GM21786 (cell line): ENCODE measurements at regions not wholly inside any gene's neighbourhood (a gene's known extent, or its start where the extent isn't known, plus 50 kb on each side); places are given as distances from the start of the nearest gene placed in this dataset.
"Not testable (repeated sequence)": the region's sequence is repeated elsewhere in the genome, so short reads cannot be mapped to it uniquely, and the experiment has no call there.

Experiments used
- ATAC-seq: cut with Tn5 transposase; IDR thresholded peaks from one replicate; pipeline ENCODE4 v1.9.1; 2021; ENCODE audit not compliant: unreplicated experiment

GRCh38 chr7:131688738-131689661, 132.6 kb upstream of the PODXL start:
- no peak for ATAC-seq

GRCh38 chr7:131687296-131687695, 130.9 kb upstream of the PODXL start:
- no peak for ATAC-seq

- no peak for ATAC-seq
Measured at GRCh38 chr7:131686833-131687232, 130.4 kb upstream of the PODXL start.

GRCh38 chr7:131683536-131684125, 127.2 kb upstream of the PODXL start:
- ATAC-seq: peak; percentile 80

GRCh38 chr7:131681961-131682360, 125.5 kb upstream of the PODXL start:
- no peak for ATAC-seq

- not testable (repeated sequence) for ATAC-seq
Measured at GRCh38 chr7:131679071-131679470, 122.6 kb upstream of the PODXL start.

GRCh38 chr7:131676850-131677249, 120.4 kb upstream of the PODXL start:
- ATAC-seq: not testable (repeated sequence)

- ATAC-seq: no peak
Measured at GRCh38 chr7:131674131-131674530, 117.7 kb upstream of the PODXL start.

GRCh38 chr7:131673576-131673975, 117.1 kb upstream of the PODXL start:
- ATAC-seq: no peak

- no peak for ATAC-seq
Measured at GRCh38 chr7:131670406-131670805, 114.0 kb upstream of the PODXL start.

- no peak for ATAC-seq
Measured at GRCh38 chr7:131667699-131668098, 111.3 kb upstream of the PODXL start.

GRCh38 chr7:131665021-131665420, 108.6 kb upstream of the PODXL start:
- no peak for ATAC-seq

GRCh38 chr7:131664570-131664969, 108.1 kb upstream of the PODXL start:
- no peak for ATAC-seq

GRCh38 chr7:131662301-131662873, 106.0 kb upstream of the PODXL start:
- not testable (repeated sequence) for ATAC-seq

- ATAC-seq: no peak
Measured at GRCh38 chr7:131657881-131658280, 101.5 kb upstream of the PODXL start.

- no peak for ATAC-seq
Measured at GRCh38 chr7:131656980-131657723, 100.7 kb upstream of the PODXL start.

GRCh38 chr7:131655866-131656265, 99.4 kb upstream of the PODXL start:
- ATAC-seq: no peak

- no peak for ATAC-seq
Measured at GRCh38 chr7:131655447-131655846, 99.0 kb upstream of the PODXL start.

- ATAC-seq: peak; percentile 84
Measured at GRCh38 chr7:131654668-131655326, 98.4 kb upstream of the PODXL start.

GRCh38 chr7:131654249-131654558, 97.8 kb upstream of the PODXL start:
- ATAC-seq: no peak
